HFFc6 (cell line): ENCODE measurements at regions not wholly inside any gene's neighbourhood (a gene's known extent, or its start where the extent isn't known, plus 50 kb on each side); places are given as distances from the start of the nearest gene placed in this dataset.

Experiments
- DNase-seq: peaks from one replicate; pipeline ENCODE4 v3.0.0-alpha.2; 2018
- H3K27ac Mint-ChIP-seq: 2 replicates; pipeline ENCODE4 v1.8.0; 2020; ENCODE audit warnings: mild to moderate bottlenecking, mixed read lengths
- H3K27me3 Mint-ChIP-seq: 2 replicates; pipeline ENCODE4 v1.8.0; 2021; ENCODE audit warnings: mild to moderate bottlenecking, moderate library complexity, mixed read lengths; ENCODE audit not compliant: insufficient read depth
- H3K36me3 Mint-ChIP-seq: 2 replicates; pipeline ENCODE4 v1.8.0; 2021; ENCODE audit warnings: low read depth, mixed read lengths
- H3K4me1 Mint-ChIP-seq: 2 replicates; pipeline ENCODE4 v1.8.0; 2020; ENCODE audit warnings: low read depth, mixed read lengths
- H3K4me3 Mint-ChIP-seq: 2 replicates; pipeline ENCODE4 v1.8.0; 2020; ENCODE audit warnings: mild to moderate bottlenecking, moderate library complexity, mixed read lengths
- H3K9me3 Mint-ChIP-seq: 2 replicates; pipeline ENCODE4 v1.8.0; 2020; ENCODE audit warnings: mild to moderate bottlenecking, mixed read lengths
- TF ChIP-seq, protein P1 (sequence below): fragments of 200-600 bp; sonication (generic); IDR thresholded peaks from 2 replicates; pipeline ENCODE4 v1.5.0; 2021; ENCODE audit warnings: antibody characterized with exemption, mild to moderate bottlenecking

DNA sequence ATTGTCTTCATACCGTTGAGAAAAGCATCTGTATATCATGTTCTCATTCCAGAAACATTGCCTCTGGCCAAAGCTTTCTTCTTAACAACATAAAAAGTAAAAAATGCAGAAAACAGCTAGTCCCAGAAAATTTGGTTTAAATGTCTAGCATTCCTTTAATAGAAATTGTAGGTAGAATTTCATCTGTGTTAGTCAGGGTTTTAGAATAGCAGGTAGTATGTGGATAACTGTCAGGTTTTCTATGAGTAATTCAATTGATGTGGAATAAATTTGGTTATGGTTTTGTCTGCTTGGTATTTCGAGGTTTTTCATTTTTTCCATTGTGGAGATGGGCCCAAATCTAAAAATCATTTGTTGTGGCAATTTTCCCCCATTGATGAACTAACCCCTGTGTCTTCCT is 616.7 kb downstream of the KCNJ2 start:
- Mint-ChIP-seq H3K9me3 (peaks cover 10% of the 10 kb centered on the region), H3K4me3 (no peak overlapping the region), H3K4me1 (no peaks in the 10 kb centered on the region), H3K27ac (no peak overlapping the region), H3K36me3 (no peaks in the 10 kb centered on the region), H3K27me3 (no peaks in the 10 kb centered on the region)
- TF ChIP-seq, protein P1, sequence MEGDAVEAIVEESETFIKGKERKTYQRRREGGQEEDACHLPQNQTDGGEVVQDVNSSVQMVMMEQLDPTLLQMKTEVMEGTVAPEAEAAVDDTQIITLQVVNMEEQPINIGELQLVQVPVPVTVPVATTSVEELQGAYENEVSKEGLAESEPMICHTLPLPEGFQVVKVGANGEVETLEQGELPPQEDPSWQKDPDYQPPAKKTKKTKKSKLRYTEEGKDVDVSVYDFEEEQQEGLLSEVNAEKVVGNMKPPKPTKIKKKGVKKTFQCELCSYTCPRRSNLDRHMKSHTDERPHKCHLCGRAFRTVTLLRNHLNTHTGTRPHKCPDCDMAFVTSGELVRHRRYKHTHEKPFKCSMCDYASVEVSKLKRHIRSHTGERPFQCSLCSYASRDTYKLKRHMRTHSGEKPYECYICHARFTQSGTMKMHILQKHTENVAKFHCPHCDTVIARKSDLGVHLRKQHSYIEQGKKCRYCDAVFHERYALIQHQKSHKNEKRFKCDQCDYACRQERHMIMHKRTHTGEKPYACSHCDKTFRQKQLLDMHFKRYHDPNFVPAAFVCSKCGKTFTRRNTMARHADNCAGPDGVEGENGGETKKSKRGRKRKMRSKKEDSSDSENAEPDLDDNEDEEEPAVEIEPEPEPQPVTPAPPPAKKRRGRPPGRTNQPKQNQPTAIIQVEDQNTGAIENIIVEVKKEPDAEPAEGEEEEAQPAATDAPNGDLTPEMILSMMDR: no peak
- DNase-seq: no peak

- DNase-seq: no peak
- H3K27me3 Mint-ChIP-seq: no peaks in the 10 kb centered on the region
- no peaks in the 10 kb centered on the region for H3K36me3 Mint-ChIP-seq
- no peaks in the 10 kb centered on the region for H3K4me1 Mint-ChIP-seq
- no peak overlapping the region for H3K27ac Mint-ChIP-seq
- H3K9me3 Mint-ChIP-seq: peaks cover 10% of the 10 kb centered on the region
- H3K4me3 Mint-ChIP-seq: no peak overlapping the region
- TF ChIP-seq, protein P1: no peak
These were observed 618.5 kb downstream of the KCNJ2 start for GRCh38 chr17:70787721-70788300.

DNA sequence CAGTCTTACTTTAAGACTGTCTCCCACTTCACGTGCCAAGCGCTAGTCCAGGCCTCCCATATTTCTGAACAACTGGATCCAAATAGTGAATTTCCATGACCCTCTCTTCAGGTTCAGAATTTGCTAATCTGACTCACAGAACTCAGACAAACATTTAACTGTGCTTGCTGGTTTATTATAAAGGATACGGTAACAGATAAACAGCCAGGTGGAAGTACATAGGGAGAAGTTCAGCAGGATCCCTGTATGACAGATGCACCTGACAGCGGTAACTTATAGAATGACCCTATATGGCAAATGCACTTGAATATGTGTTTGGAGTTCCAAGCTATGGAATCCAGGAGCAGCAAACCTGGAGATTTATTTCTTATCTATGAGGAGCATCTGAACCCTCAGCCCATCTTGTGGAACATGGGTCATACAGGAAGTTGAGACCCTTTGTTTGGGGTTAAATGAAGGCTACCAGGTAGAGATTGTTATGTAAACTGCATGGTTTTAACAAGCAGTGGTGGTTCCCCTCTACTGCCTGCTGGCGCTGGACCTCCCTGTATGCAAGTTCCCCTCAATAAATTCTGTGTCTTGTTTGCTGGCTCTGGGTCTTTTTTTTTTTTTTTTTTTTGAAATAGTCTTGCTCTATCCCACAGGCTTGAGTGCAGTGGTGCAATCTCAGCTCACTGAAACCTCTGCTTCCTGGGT is 622.6 kb downstream of the KCNJ2 start:
- Mint-ChIP-seq H3K36me3 (no peaks in the 10 kb centered on the region), H3K9me3 (peaks cover 7% of the 10 kb centered on the region; the same call in 1 of the 2 replicates), H3K27me3 (no peaks in the 10 kb centered on the region), H3K4me3 (no peak overlapping the region), H3K4me1 (no peaks in the 10 kb centered on the region), H3K27ac (no peak overlapping the region)
- no peak for DNase-seq
- TF ChIP-seq, protein P1: no peak

DNA sequence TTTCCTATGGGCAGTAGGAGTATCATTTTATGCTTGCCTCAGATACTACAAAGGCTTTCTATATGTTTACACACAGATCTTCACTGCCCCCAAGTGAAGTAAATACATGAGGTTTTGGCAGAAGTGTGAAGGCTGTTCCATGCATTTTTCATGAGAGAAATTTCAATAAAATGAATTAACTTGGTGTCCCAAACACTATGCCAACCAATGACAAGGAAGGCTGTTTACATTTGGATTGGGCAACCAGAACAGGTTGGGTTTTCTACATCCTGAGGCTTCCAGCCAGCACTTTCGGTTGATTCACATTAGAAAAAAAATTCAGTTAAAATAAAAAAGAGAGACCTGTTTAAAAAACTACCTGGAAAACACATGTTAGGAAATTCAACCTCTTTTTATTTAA is 625.4 kb downstream of the KCNJ2 start:
- Mint-ChIP-seq H3K27me3 (no peaks in the 10 kb centered on the region), H3K4me3 (no peak overlapping the region)

GRCh38 chr17:70795620-70796019 is 626.3 kb downstream of the KCNJ2 start:
- Mint-ChIP-seq H3K27me3 (no peaks in the 10 kb centered on the region), H3K9me3 (peaks cover 8% of the 10 kb centered on the region; the same call in 1 of the 2 replicates), H3K4me3 (no peak overlapping the region), H3K36me3 (no peaks in the 10 kb centered on the region), H3K27ac (no peak overlapping the region), H3K4me1 (no peaks in the 10 kb centered on the region)
- no peak for DNase-seq
- TF ChIP-seq, protein P1: no peak

More for the DNA sequence above, 625.4 kb downstream of the KCNJ2 start:
- no peaks in the 10 kb centered on the region for H3K36me3 Mint-ChIP-seq
- no peak overlapping the region for H3K27ac Mint-ChIP-seq
- peaks cover 9% of the 10 kb centered on the region; the same call in 1 of the 2 replicates for H3K9me3 Mint-ChIP-seq
- TF ChIP-seq, protein P1: no peak
- no peaks in the 10 kb centered on the region for H3K4me1 Mint-ChIP-seq
- no peak for DNase-seq
